ENCODE measurements at regions not wholly inside any gene's neighbourhood (a gene's known extent, or its start where the extent isn't known, plus 50 kb on each side); places are given as distances from the start of the nearest gene placed in this dataset.

DNA sequence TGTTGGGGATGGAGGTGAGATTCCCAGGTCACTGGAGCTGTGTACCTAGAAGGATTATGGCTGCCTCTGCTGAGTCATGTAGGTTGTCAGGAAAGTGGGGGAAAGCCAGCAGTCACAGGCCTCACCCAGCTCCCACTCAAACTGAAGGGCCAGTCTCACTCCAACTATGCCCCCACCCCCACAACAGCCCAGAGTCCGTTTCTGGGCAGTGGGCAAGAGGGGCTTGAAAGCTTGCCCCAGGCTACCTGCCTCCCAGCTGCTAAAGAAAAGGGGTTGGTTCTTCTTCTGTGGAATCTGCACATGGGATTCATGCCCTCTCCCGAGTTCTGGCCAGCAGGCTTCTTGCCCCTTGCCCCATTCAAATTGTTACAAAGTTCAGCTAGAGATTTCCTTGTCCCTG is 116.0 kb upstream of the PGRMC2 start:
- H3K27ac ChIP-seq (ENCODE audit: low read length) = no peak overlapping the region

DNA sequence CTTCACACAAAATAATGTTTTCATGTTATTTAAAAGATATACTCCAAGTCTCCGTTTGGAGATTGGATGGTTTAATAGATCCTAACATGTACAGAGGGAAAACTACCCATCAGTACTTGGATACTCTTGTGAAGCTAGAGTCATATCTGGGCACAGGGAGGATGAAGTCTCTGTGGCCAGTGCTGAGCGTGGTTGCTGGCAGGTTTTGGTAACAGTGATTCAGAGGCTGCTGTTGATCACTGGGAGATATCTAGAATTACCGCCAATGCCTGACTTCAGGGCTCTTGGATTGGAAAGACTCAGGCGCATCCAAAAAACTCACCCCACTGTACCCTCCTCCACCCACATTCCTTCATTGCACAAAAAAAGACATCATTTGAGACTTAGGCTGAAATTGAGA is 107.2 kb upstream of the PGRMC2 start:
- H3K4me1 ChIP-seq (ENCODE audit: control insufficient read depth, insufficient read depth, low read length) = no peaks in the 10 kb centered on the region; the same call in 1 of the 2 replicates
- BruUV-seq (replicated peaks) = no TSS peak
- no peaks in the 10 kb centered on the region for H3K9me3 ChIP-seq (ENCODE audit: control insufficient read depth, insufficient read depth, low read depth, low read length)
- H3K27ac ChIP-seq (ENCODE audit: low read length) = no peak overlapping the region
- TF ChIP-seq SIN3A (IDR thresholded peaks at IDR 0.05; ENCODE audit: borderline replicate concordance, insufficient read depth, low read depth, low read length) (no peak), POLR2AphosphoS5 (IDR thresholded peaks at IDR 0.05; ENCODE audit: low read depth, low read length) (no peak), TCF7L2 (IDR thresholded peaks at IDR 0.05; ENCODE audit: low read depth, low read length) (no peak)
- TF ChIP-seq, protein P1, sequence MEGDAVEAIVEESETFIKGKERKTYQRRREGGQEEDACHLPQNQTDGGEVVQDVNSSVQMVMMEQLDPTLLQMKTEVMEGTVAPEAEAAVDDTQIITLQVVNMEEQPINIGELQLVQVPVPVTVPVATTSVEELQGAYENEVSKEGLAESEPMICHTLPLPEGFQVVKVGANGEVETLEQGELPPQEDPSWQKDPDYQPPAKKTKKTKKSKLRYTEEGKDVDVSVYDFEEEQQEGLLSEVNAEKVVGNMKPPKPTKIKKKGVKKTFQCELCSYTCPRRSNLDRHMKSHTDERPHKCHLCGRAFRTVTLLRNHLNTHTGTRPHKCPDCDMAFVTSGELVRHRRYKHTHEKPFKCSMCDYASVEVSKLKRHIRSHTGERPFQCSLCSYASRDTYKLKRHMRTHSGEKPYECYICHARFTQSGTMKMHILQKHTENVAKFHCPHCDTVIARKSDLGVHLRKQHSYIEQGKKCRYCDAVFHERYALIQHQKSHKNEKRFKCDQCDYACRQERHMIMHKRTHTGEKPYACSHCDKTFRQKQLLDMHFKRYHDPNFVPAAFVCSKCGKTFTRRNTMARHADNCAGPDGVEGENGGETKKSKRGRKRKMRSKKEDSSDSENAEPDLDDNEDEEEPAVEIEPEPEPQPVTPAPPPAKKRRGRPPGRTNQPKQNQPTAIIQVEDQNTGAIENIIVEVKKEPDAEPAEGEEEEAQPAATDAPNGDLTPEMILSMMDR (IDR thresholded peaks at IDR 0.05) = no peak
- TF ChIP-seq, protein P2, sequence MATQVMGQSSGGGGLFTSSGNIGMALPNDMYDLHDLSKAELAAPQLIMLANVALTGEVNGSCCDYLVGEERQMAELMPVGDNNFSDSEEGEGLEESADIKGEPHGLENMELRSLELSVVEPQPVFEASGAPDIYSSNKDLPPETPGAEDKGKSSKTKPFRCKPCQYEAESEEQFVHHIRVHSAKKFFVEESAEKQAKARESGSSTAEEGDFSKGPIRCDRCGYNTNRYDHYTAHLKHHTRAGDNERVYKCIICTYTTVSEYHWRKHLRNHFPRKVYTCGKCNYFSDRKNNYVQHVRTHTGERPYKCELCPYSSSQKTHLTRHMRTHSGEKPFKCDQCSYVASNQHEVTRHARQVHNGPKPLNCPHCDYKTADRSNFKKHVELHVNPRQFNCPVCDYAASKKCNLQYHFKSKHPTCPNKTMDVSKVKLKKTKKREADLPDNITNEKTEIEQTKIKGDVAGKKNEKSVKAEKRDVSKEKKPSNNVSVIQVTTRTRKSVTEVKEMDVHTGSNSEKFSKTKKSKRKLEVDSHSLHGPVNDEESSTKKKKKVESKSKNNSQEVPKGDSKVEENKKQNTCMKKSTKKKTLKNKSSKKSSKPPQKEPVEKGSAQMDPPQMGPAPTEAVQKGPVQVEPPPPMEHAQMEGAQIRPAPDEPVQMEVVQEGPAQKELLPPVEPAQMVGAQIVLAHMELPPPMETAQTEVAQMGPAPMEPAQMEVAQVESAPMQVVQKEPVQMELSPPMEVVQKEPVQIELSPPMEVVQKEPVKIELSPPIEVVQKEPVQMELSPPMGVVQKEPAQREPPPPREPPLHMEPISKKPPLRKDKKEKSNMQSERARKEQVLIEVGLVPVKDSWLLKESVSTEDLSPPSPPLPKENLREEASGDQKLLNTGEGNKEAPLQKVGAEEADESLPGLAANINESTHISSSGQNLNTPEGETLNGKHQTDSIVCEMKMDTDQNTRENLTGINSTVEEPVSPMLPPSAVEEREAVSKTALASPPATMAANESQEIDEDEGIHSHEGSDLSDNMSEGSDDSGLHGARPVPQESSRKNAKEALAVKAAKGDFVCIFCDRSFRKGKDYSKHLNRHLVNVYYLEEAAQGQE (IDR thresholded peaks at IDR 0.05; ENCODE audit: insufficient read depth in 1 of 2, low read depth in 2 of 2, low read length in 1 of 2) = no peak
- H3K4me3 ChIP-seq (ENCODE audit: low read depth in 2 of 2, low read length in 2 of 2) = no peak overlapping the region
- DNase-seq (ENCODE audit: low read depth, low spot score) = no peak
- ChIA-PET POLR2A (no interaction called here), CTCF (no interaction called here)
- no peaks in the 10 kb centered on the region for H3K36me3 ChIP-seq (ENCODE audit: control insufficient read depth, insufficient read depth, low read length)
- no peaks in the 10 kb centered on the region for H3K27me3 ChIP-seq (ENCODE audit: control insufficient read depth, insufficient read depth, low read length)
- intact Hi-C loops (cut with micrococcal nuclease; ENCODE audit: unreplicated experiment) = no loop called here
- ATAC-seq = no peak
- in situ Hi-C loops (cut with HindIII; ENCODE audit: low pct_unique_long_range_greater_than_20kb, low sequenced_read_pairs) = no loop called here

More for the DNA sequence above, 116.0 kb upstream of the PGRMC2 start:
- intact Hi-C loops (cut with micrococcal nuclease; ENCODE audit: unreplicated experiment) = no loop called here
- DNase-seq (ENCODE audit: low read depth, low spot score) (no peak), ATAC-seq (no peak)
- no TSS peak for BruUV-seq (replicated peaks)
- Histone ChIP-seq H3K4me3 (ENCODE audit: low read depth in 2 of 2, low read length in 2 of 2) (no peak overlapping the region), H3K9me3 (ENCODE audit: control insufficient read depth, insufficient read depth, low read depth, low read length) (no peaks in the 10 kb centered on the region), H3K36me3 (ENCODE audit: control insufficient read depth, insufficient read depth, low read length) (no peaks in the 10 kb centered on the region), H3K27me3 (ENCODE audit: control insufficient read depth, insufficient read depth, low read length) (no peaks in the 10 kb centered on the region), H3K4me1 (ENCODE audit: control insufficient read depth, insufficient read depth, low read length) (no peaks in the 10 kb centered on the region)
- POLR2A ChIA-PET = no interaction called here
- in situ Hi-C loops (cut with HindIII; ENCODE audit: low pct_unique_long_range_greater_than_20kb, low sequenced_read_pairs) = no loop called here
- TF ChIP-seq POLR2AphosphoS5 (IDR thresholded peaks at IDR 0.05; ENCODE audit: low read depth, low read length) (no peak), SIN3A (IDR thresholded peaks at IDR 0.05; ENCODE audit: borderline replicate concordance, insufficient read depth, low read depth, low read length) (no peak), TCF7L2 (IDR thresholded peaks at IDR 0.05; ENCODE audit: low read depth, low read length) (no peak)
- TF ChIP-seq, protein P2 (IDR thresholded peaks at IDR 0.05; ENCODE audit: insufficient read depth in 1 of 2, low read depth in 2 of 2, low read length in 1 of 2) = no peak
- TF ChIP-seq, protein P1 (IDR thresholded peaks at IDR 0.05) = no peak
- CTCF ChIA-PET = no interaction called here
